Ureter (tissue), 1 donor: ENCODE measurements at regions not wholly inside any gene's neighbourhood (a gene's known extent, or its start where the extent isn't known, plus 50 kb on each side); places are given as distances from the start of the nearest gene placed in this dataset.

Experiments used
- DNase-seq: peaks from one replicate; pipeline ENCODE4 v3.0.0-alpha.2; 2020; ENCODE audit warnings: low spot score
- donor health status: DM: yes; HTN: yes; CAD: no.

- DNase-seq, result no peak
These were observed 109.9 kb upstream of the CLMP start for GRCh38 chr11:123304828-123305466.

GRCh38 chr11:123303924-123304323 is 108.9 kb upstream of the CLMP start:
- no peak for DNase-seq

GRCh38 chr11:123302751-123303195 is 107.7 kb upstream of the CLMP start:
- no peak for DNase-seq

GRCh38 chr11:123301696-123302400 is 106.8 kb upstream of the CLMP start:
- DNase-seq, result peak; percentile 66

- DNase-seq, result no peak
These were observed 106.1 kb upstream of the CLMP start for GRCh38 chr11:123301013-123301591.

- no peak for DNase-seq
These were observed 104.7 kb upstream of the CLMP start for GRCh38 chr11:123299721-123300120.

GRCh38 chr11:123298488-123299447 is 103.7 kb upstream of the CLMP start:
- no peak for DNase-seq

GRCh38 chr11:123292647-123293046 is 97.6 kb upstream of the CLMP start:
- no peak for DNase-seq

GRCh38 chr11:123291201-123291869 is 96.3 kb upstream of the CLMP start:
- no peak for DNase-seq

GRCh38 chr11:123286761-123287160 is 91.7 kb upstream of the CLMP start:
- no peak for DNase-seq

GRCh38 chr11:123286255-123286654 is 91.2 kb upstream of the CLMP start:
- no peak for DNase-seq

GRCh38 chr11:123284454-123284853 is 89.4 kb upstream of the CLMP start:
- no peak for DNase-seq

GRCh38 chr11:123282597-123282996 is 87.5 kb upstream of the CLMP start:
- DNase-seq, result no peak

- DNase-seq, result no peak
These were observed 78.6 kb upstream of the CLMP start for GRCh38 chr11:123273616-123274015.

GRCh38 chr11:123272565-123272964 is 77.5 kb upstream of the CLMP start:
- no peak for DNase-seq

- no peak for DNase-seq
These were observed 73.1 kb upstream of the CLMP start for GRCh38 chr11:123268156-123268555.

GRCh38 chr11:123265951-123266350 is 70.9 kb upstream of the CLMP start:
- DNase-seq, result no peak

- DNase-seq, result no peak
These were observed 69.4 kb upstream of the CLMP start for GRCh38 chr11:123264431-123264780.

GRCh38 chr11:123261345-123262106 is 66.5 kb upstream of the CLMP start:
- peak; percentile 77 for DNase-seq

- DNase-seq, result no peak
These were observed 65.6 kb upstream of the CLMP start for GRCh38 chr11:123260511-123261211.
